NCI-H187 treated with DMSO at 0.1 percent for 48 hours (cell line): ENCODE measurements at regions not wholly inside any gene's neighbourhood (a gene's known extent, or its start where the extent isn't known, plus 50 kb on each side); places are given as distances from the start of the nearest gene placed in this dataset.
"Not testable (repeated sequence)": the region's sequence is repeated elsewhere in the genome, so short reads cannot be mapped to it uniquely, and the experiment has no call there.

ENCODE experiments used
- DNase-seq: peaks from one replicate; lab custom pipeline; 2025; lab: John Stamatoyannopoulos, UW

DNA sequence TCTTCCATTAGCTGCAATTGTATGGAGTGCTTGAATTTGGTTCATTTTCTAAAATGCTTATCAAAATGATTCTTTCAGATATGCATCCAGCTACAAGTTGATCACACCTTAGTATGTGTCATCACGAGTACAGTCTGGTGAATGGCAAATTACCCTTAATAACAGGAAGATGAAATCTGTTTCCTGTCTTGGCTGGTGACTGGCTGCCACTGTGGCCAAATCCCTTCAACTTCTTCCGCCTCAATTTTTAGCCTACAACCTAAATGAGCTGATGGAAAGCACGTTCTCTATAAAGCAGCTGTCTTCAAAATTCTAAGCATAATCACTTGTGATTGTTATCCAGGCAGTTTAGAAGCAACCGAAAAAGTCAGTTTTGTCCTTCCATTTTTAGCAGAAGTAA, 387.1 kb upstream of the NECTIN3 start:
- DNase-seq = no peak

DNA sequence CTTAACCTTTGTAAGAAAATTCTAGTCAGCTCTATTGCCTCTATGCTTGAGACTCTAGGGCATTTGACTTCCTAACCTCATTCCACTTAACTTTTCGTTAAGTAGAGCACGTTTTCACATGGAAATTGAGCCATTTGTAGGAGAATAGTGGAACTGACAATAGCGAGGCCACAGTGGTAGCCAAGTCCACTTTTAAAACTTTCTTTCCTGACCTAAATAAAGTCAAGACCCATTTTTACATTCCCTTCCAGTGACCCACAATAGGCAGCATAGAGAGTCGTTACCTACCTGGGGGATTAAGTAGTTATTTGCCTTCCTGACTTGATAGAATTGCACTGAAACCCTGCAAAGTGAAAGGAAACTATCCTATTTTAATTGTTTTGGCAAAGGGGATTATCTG, 386.0 kb upstream of the NECTIN3 start:
- DNase-seq = no peak

DNA sequence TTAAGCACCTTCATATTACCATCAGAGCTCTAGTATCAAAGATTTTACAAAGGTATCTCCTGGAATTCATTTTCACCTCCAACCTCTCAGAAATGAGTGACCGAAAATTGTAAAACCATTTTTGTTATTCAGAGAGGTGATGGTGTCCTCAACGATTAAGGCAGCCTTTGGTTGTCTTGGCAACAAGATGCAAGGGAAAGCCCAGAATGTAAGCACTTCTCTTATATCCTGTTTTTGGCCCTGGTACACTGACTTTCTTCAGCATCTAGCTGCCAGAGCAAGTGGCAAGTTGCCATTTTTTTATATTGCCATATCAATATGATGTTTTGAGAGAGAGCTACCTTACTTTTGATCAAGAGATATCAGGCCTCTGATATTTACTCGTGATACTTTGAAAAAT, 384.9 kb upstream of the NECTIN3 start:
- no peak for DNase-seq

DNA sequence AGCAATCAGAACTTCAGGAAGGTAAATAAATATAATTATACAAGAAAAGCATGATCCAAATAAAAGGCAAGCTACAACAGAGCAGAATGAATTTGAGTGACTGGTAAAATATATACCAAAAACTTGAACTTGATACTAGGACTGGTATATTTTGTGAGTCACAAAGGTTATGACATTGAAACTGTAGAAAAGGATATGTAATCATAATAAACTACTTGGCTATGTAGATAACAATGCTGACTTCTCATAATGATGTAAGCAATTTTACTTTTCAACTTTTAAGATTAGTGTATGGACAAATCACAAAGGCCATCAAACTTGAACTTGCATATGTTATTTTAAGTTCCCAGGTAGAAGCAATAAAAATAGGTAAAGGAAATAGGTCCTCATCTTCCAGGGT, 384.5 kb upstream of the NECTIN3 start:
- DNase-seq = no peak

- no peak for DNase-seq
These were observed 373.7 kb upstream of the NECTIN3 start for GRCh38 chr3:110697961-110698360.

- not testable (repeated sequence) for DNase-seq
These were observed 367.3 kb upstream of the NECTIN3 start for GRCh38 chr3:110704332-110704731.

- DNase-seq = no peak
These were observed 363.5 kb upstream of the NECTIN3 start for GRCh38 chr3:110708156-110708555.

- DNase-seq = no peak
These were observed 361.5 kb upstream of the NECTIN3 start for GRCh38 chr3:110710156-110710555.

- DNase-seq = no peak
These were observed 361.0 kb upstream of the NECTIN3 start for GRCh38 chr3:110710603-110711002.

GRCh38 chr3:110711130-110711832, 360.3 kb upstream of the NECTIN3 start:
- DNase-seq = no peak

DNA sequence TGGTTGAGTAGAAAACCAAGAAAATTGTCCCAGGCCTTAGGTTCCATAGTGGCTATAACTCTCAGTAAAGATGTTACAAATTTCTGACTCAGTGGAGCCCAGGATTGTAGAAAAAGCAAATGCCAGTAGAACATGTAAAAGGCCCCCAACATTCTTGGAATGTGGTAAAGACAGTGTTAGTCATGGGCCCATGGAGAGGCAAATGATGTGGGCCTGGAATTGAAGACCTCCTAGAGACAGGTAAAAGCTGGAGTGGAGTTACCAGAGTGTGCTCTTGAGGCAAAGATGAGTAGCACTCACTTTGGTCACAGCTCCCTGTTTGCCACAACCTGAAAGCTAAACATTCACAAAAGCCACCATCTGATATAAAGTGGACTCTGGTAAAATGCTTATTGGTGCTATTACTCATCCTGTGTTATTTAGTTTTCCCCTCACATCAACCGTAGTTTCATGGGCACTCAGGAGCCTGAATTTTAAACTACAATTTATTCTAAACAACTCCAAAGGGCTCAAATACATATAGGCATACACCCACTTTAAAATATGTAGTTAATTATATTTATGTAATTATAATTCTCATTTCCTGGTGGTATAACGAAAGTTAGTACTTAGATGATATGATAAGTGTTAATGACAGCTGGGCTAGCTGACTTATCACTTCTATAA, 359.6 kb upstream of the NECTIN3 start:
- DNase-seq = no peak

- DNase-seq = no peak
These were observed 344.6 kb upstream of the NECTIN3 start for GRCh38 chr3:110727056-110727455.

DNA sequence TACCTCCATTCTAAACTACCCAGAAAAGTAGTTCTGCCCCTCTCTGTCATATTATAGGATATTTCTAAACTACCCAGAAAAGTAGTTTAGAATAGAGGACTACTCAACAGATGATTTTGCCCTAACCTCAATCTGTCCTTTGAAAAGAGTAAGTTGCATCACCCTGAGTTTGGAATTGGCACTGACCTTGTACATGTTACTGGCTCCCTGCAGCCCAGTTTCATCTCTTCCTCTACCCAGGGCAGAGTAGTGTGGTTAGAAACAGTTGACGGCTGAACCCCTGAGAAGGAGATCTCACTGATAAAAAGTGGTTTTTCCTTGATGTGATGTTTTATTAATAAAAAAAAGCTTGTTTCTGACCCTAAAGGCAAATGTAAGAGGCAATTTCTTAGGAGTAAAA, 340.5 kb upstream of the NECTIN3 start:
- DNase-seq = no peak

DNA sequence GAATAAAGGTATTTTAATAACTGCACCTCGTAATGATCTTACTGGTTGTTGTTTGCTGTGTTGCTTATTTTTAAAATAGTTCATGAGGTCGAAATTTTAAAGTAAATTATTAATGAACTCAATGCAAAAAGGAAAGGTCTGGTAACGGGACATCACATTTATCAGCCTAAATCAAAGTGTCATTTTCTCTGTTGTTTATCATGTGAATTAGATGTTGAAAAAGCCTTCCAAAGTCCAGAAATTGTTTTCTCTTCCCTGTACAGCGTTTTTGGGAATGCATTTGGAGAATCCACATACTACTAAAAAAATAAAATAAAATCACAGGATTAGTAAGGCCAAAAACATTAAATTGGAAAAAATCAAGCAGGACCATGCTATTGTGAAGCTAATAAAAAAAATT, 339.2 kb upstream of the NECTIN3 start:
- DNase-seq = no peak

DNA sequence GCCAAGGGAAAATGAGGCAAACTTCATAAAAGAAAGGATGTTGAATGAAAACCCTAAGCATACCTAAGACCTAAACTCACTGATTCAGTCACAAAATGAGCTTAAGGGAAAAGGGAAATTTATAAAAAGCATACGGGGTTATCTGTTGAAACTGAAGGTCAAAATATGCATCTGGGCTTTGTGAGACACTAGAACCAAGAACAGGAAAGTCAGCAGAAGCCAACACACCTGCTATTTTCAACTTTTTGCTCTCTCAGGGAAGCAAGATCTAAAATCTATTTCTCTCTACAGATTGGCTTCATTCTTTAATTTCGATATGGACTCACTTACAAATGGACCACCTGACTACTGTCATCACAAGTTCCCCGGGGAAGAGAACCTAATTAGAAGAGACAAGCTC, 338.6 kb upstream of the NECTIN3 start:
- no peak for DNase-seq

DNA sequence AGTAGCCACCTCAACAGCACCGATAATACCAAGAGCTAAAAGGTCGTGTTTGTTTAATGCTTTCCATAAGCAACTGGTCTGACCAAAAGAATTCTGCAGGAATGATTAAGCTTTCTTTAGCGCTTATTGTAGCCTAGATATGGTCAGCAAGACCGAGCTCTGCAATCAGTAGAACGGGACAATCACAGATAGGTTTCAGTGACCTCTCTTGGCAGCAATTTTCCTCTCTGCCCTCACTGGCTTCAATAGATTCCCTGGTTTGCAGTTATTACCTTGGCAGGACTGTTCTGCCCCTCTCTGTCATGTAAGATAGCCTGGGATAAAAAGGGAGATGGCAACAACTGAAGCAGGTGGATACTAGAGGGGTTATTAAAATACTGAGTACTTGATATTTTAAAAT, 337.1 kb upstream of the NECTIN3 start:
- no peak for DNase-seq

DNA sequence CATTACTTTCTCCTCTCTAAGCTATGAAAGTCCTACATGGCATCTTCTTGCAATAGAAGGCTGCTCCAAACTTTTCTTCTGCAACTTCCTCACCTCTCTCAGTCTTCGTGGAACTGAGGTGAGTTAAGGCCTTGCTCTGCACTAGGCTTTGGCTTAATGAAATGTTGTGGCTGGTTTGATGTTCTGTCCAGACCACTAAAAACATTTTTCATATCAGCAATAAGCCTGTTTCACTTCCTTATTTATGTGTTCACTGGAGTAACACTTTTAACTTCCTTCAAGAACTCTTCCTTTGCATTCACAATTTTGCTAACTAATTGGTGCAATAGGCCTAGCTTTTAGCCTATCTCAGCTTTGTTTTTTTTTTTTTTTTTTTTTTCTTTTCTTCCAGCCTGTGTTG, 335.3 kb upstream of the NECTIN3 start:
- DNase-seq = no peak

DNA sequence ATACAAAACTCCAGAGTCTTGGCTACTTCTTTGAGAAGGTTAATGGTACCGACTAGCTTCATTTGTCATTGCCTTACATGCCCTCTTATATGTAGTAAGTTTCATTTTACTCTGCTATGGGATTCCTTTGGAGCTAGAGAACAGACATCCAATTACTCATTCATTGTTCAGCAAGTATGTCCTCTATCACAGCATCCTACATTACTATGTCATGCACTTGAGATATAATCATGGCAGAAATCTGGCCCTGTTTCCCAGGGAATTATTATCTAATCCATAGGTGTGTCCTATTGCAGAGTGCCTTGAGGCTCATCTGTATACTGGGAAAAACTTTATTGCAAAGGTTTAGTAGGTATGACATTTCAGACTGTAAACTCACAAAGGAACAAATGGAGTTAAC, 333.1 kb upstream of the NECTIN3 start:
- no peak for DNase-seq

DNA sequence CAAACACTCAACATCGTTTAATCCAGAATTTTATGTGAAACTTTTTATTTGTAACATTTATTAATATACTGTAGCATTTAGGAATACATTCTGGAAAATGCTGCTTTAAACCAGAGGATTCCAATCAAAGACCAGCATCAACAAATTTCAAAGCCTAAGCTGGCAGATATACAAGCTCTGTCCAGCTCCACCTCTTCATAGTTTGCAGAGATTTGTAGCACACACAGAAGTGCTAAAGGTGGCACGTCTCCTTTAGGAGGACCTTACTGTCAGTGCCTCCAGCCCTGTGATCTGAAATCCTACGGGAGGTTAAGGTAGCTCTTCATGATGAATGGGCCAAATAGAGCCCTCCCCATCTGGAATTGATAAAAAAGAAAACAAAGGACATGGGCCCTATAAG, 329.7 kb upstream of the NECTIN3 start:
- DNase-seq = no peak

GRCh38 chr3:110743202-110743601, 328.4 kb upstream of the NECTIN3 start:
- no peak for DNase-seq

- no peak for DNase-seq
These were observed 327.6 kb upstream of the NECTIN3 start for GRCh38 chr3:110743984-110744383.

DNA sequence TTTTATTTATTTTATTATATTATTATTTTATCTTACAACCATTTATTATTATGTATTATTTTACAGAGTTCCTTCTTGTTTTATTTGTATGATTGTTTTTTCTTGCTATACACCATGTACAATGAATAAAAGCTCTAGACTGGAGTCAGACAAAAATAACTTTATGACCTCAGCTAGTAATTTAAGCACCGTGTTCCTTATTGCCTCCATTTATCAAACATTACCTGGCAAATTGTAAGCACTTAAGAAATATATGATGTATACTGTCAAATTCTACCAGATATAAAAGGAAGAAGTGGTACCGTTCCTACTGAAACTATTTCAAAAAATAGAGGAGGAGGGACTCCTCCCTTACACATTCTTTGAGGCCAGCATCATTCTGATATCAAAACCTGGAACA, 326.9 kb upstream of the NECTIN3 start:
- no peak for DNase-seq

DNA sequence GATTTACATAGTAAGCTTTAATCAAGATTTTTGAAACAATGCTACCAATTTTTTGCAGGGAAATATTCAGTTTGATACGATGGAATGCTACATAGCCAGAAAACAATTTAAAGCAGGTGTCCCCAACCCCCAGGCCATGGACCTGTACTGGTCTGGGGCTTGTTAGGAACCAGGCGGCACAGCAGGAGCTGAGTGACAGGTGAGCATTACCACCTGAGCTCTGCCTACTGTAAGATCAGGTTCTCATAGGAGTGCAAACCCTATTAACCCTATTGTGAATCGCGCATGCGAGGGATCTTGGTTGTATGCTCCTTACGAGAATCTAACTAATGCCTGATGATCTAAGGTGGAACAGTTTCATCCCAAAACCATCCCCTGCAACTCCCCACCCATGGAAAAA, 322.6 kb upstream of the NECTIN3 start:
- no peak for DNase-seq

- no peak for DNase-seq
These were observed 321.4 kb upstream of the NECTIN3 start for GRCh38 chr3:110750201-110750600.
